ENCODE measurements at regions not wholly inside any gene's neighbourhood (a gene's known extent, or its start where the extent isn't known, plus 50 kb on each side); places are given as distances from the start of the nearest gene placed in this dataset.

DNA sequence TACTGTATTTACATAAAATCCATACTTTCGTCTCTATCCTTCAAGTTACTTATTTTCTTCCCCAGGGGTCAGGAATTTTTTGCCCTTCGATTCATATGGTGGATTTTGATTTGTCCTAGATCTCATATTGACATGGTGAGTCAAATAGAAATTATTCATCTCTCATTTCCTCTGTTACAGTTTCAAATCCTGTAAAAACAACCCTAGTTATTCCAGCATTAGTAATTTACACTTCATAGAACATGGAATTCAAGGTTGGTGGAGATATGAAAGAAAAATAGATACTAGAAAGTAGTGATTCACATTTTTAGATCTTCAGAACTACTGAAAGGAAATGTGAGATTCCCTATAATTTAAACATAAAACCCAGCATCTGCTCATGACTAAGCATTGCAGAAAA is 1331.0 kb upstream of the CDH9 start:
- TF ChIP-seq, protein P1, sequence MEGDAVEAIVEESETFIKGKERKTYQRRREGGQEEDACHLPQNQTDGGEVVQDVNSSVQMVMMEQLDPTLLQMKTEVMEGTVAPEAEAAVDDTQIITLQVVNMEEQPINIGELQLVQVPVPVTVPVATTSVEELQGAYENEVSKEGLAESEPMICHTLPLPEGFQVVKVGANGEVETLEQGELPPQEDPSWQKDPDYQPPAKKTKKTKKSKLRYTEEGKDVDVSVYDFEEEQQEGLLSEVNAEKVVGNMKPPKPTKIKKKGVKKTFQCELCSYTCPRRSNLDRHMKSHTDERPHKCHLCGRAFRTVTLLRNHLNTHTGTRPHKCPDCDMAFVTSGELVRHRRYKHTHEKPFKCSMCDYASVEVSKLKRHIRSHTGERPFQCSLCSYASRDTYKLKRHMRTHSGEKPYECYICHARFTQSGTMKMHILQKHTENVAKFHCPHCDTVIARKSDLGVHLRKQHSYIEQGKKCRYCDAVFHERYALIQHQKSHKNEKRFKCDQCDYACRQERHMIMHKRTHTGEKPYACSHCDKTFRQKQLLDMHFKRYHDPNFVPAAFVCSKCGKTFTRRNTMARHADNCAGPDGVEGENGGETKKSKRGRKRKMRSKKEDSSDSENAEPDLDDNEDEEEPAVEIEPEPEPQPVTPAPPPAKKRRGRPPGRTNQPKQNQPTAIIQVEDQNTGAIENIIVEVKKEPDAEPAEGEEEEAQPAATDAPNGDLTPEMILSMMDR (conservative IDR thresholded peaks at IDR 0.05; ENCODE audit: low read depth in 2 of 2) = no peak
- TF ChIP-seq POLR2AphosphoS5 (IDR thresholded peaks at IDR 0.05; ENCODE audit: low read depth) (no peak), JUNB (IDR thresholded peaks at IDR 0.05; ENCODE audit: unreplicated experiment) (no peak), EZH2phosphoT487 (IDR thresholded peaks at IDR 0.05; ENCODE audit: unreplicated experiment) (no peak), STAT1 (IDR thresholded peaks at IDR 0.05; ENCODE audit: unreplicated experiment) (no peak), NANOG (IDR thresholded peaks at IDR 0.05; ENCODE audit: borderline replicate concordance) (no peak)
- TF ChIP-seq, protein P2, sequence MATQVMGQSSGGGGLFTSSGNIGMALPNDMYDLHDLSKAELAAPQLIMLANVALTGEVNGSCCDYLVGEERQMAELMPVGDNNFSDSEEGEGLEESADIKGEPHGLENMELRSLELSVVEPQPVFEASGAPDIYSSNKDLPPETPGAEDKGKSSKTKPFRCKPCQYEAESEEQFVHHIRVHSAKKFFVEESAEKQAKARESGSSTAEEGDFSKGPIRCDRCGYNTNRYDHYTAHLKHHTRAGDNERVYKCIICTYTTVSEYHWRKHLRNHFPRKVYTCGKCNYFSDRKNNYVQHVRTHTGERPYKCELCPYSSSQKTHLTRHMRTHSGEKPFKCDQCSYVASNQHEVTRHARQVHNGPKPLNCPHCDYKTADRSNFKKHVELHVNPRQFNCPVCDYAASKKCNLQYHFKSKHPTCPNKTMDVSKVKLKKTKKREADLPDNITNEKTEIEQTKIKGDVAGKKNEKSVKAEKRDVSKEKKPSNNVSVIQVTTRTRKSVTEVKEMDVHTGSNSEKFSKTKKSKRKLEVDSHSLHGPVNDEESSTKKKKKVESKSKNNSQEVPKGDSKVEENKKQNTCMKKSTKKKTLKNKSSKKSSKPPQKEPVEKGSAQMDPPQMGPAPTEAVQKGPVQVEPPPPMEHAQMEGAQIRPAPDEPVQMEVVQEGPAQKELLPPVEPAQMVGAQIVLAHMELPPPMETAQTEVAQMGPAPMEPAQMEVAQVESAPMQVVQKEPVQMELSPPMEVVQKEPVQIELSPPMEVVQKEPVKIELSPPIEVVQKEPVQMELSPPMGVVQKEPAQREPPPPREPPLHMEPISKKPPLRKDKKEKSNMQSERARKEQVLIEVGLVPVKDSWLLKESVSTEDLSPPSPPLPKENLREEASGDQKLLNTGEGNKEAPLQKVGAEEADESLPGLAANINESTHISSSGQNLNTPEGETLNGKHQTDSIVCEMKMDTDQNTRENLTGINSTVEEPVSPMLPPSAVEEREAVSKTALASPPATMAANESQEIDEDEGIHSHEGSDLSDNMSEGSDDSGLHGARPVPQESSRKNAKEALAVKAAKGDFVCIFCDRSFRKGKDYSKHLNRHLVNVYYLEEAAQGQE (IDR thresholded peaks at IDR 0.05; ENCODE audit: unreplicated experiment) = no peak

Measured in GM23338 (cell line).